ENCODE measurements at regions not wholly inside any gene's neighbourhood (a gene's known extent, or its start where the extent isn't known, plus 50 kb on each side); places are given as distances from the start of the nearest gene placed in this dataset.
"Not testable (repeated sequence)": the region's sequence is repeated elsewhere in the genome, so short reads cannot be mapped to it uniquely, and the experiment has no call there.

- Mint-ChIP-seq H3K36me3 (ENCODE audit: low read depth) (no peaks in the 10 kb centered on the region), H3K27ac (no peak overlapping the region), H3K9me3 (no peaks in the 10 kb centered on the region), H3K4me3 (no peak overlapping the region), H3K27me3 (no peaks in the 10 kb centered on the region), H3K4me1 (ENCODE audit: low read depth) (no peaks in the 10 kb centered on the region)
- intact Hi-C loops (cut with micrococcal nuclease): no loop called here
Measured at GRCh38 chr18:47387864-47388263, 136.4 kb upstream of the SKOR2 start.

- no peaks in the 10 kb centered on the region for H3K9me3 Mint-ChIP-seq
- no peaks in the 10 kb centered on the region for H3K4me1 Mint-ChIP-seq (ENCODE audit: low read depth)
- no peaks in the 10 kb centered on the region for H3K27me3 Mint-ChIP-seq
- no peaks in the 10 kb centered on the region for H3K36me3 Mint-ChIP-seq (ENCODE audit: low read depth)
- no peak overlapping the region for H3K27ac Mint-ChIP-seq
- no peak overlapping the region for H3K4me3 Mint-ChIP-seq
- intact Hi-C loops (cut with micrococcal nuclease): no loop called here
Measured at GRCh38 chr18:47383729-47384128, 132.3 kb upstream of the SKOR2 start.

GRCh38 chr18:47381975-47382570 is 130.6 kb upstream of the SKOR2 start:
- Mint-ChIP-seq H3K9me3 (no peaks in the 10 kb centered on the region), H3K36me3 (ENCODE audit: low read depth) (no peaks in the 10 kb centered on the region), H3K27me3 (no peaks in the 10 kb centered on the region), H3K4me1 (ENCODE audit: low read depth) (no peaks in the 10 kb centered on the region), H3K4me3 (no peak overlapping the region), H3K27ac (no peak overlapping the region)
- intact Hi-C loops (cut with micrococcal nuclease): no loop called here

DNA sequence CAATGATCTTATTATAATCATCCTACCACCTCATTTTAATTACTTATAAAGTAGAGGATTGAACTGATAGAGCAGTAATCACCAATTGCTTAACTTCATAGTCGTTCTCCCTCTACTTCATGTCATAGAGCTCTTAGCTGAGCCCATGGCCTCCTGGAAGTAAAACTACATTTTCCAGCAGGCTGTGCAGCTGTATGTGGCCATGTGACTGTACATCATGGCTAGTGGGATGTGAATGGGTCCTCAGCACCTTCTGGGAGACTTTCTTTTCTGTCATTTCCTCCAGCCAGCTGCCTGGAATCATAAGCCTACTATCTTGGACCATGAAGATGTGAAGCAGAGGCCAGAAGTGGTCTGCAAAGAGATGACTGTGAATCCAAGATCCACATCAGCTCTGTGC is 128.7 kb upstream of the SKOR2 start:
- no peaks in the 10 kb centered on the region for H3K9me3 Mint-ChIP-seq
- no peaks in the 10 kb centered on the region for H3K4me1 Mint-ChIP-seq (ENCODE audit: low read depth)
- no peaks in the 10 kb centered on the region for H3K36me3 Mint-ChIP-seq (ENCODE audit: low read depth)
- H3K4me3 Mint-ChIP-seq: no peak overlapping the region
- intact Hi-C loops (cut with micrococcal nuclease): no loop called here
- H3K27me3 Mint-ChIP-seq: no peaks in the 10 kb centered on the region
- H3K27ac Mint-ChIP-seq: no peak overlapping the region

GRCh38 chr18:47373465-47373864 is 122.0 kb upstream of the SKOR2 start:
- intact Hi-C loops (cut with micrococcal nuclease): no loop called here
- Mint-ChIP-seq H3K36me3 (ENCODE audit: low read depth) (no peaks in the 10 kb centered on the region), H3K27me3 (no peaks in the 10 kb centered on the region), H3K9me3 (peaks cover 11% of the 10 kb centered on the region), H3K4me1 (ENCODE audit: low read depth) (no peaks in the 10 kb centered on the region), H3K27ac (no peak overlapping the region), H3K4me3 (no peak overlapping the region)

DNA sequence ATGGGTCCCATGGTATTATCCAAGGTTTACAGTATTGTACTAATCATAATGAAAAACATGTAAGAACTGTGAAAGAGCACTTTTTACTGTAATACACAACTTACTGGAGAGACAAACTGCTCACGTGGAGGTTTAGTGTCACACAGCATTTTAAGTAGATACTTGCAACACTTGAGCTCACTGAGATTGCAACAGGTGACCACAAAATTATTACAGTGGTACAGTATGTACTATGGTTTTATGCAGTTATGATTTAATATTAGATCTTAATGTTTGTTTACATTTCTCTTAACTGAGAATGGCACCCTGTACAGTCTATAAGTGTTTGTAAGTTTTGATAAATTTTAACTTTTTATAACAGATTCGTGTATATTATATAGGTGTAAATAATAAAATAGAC is 118.6 kb upstream of the SKOR2 start:
- H3K27ac Mint-ChIP-seq: no peak overlapping the region
- intact Hi-C loops (cut with micrococcal nuclease): no loop called here
- H3K36me3 Mint-ChIP-seq (ENCODE audit: low read depth): no peaks in the 10 kb centered on the region
- no peak overlapping the region for H3K4me3 Mint-ChIP-seq
- H3K27me3 Mint-ChIP-seq: no peaks in the 10 kb centered on the region
- H3K9me3 Mint-ChIP-seq: peaks cover 32% of the 10 kb centered on the region
- no peaks in the 10 kb centered on the region for H3K4me1 Mint-ChIP-seq (ENCODE audit: low read depth)

DNA sequence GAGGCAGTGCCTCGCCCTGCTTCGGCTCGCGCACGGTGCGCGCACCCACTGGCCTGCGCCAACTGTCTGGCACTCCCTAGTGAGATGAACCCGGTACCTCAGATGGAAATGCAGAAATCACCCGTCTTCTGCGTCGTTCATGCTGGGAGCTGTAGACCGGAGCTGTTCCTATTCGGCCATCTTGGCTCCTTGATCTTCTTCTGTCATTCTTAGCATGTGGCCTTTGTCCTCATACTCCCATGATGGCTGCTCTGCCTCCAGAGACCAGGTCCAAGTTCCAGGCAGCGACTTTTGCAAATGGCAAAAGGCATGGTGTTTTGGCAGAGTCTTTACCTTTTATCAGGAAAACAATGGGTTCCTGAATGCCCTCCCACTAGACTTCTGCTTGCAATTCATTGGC is 102.6 kb upstream of the SKOR2 start:
- H3K4me1 Mint-ChIP-seq (ENCODE audit: low read depth); H3K36me3 Mint-ChIP-seq (ENCODE audit: low read depth); intact Hi-C loops (cut with micrococcal nuclease); H3K4me3 Mint-ChIP-seq; H3K27ac Mint-ChIP-seq; H3K27me3 Mint-ChIP-seq: not testable (repeated sequence)
- peaks cover 30% of the 10 kb centered on the region for H3K9me3 Mint-ChIP-seq

DNA sequence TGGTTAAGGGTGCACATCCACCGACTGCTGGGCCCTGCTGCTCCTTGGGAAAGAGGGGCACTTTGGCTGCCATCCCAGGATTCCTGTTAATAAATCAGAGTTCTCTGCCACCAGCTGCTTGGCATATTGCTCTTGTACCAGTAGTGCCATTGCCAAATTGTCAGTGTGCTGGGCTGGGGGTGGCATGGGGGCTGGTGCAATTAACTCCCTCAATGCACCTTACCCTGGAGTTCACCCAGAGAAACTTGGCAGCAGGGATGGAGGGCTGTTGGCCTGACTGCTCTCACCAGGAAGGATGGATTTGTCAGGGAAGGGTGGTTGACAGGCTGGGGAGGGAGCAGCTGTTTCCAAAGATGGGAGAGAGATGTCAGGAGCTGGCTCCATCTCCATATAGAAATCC is 94.6 kb upstream of the SKOR2 start:
- intact Hi-C loops (cut with micrococcal nuclease): no loop called here
- Mint-ChIP-seq H3K4me1 (ENCODE audit: low read depth) (no peaks in the 10 kb centered on the region), H3K4me3 (no peak overlapping the region)

GRCh38 chr18:47345291-47345690 is 93.8 kb upstream of the SKOR2 start:
- no peaks in the 10 kb centered on the region for H3K27me3 Mint-ChIP-seq

More for the DNA sequence above, 94.6 kb upstream of the SKOR2 start:
- Mint-ChIP-seq H3K27ac (no peak overlapping the region), H3K9me3 (no peaks in the 10 kb centered on the region), H3K36me3 (ENCODE audit: low read depth) (no peaks in the 10 kb centered on the region), H3K27me3 (no peaks in the 10 kb centered on the region)

DNA sequence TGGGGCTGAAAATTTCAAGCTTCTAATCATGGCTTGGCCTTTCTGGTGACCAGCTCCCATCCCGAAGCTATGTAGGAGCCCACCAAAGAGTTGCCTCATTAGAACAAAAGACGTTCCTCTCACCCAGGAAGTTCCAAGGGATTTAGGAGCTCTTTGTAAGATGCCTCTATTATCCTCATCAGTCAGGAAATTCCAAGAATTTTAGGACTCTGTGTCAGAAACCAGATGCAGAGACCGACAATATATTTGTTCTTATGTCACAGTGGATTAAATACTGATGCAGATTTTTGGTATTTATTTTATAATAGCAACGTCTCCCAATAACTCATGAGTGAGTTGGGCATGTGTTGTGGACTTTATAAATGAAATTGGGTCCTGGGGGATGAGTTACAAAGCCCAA is 91.8 kb upstream of the SKOR2 start:
- Mint-ChIP-seq H3K4me1 (ENCODE audit: low read depth) (no peaks in the 10 kb centered on the region), H3K4me3 (no peak overlapping the region), H3K36me3 (ENCODE audit: low read depth) (no peaks in the 10 kb centered on the region), H3K27me3 (no peaks in the 10 kb centered on the region), H3K27ac (no peak overlapping the region), H3K9me3 (no peaks in the 10 kb centered on the region)
- intact Hi-C loops (cut with micrococcal nuclease): no loop called here

More at GRCh38 chr18:47345291-47345690, 93.8 kb upstream of the SKOR2 start:
- no peaks in the 10 kb centered on the region for H3K4me1 Mint-ChIP-seq (ENCODE audit: low read depth)
- no peaks in the 10 kb centered on the region for H3K36me3 Mint-ChIP-seq (ENCODE audit: low read depth)
- intact Hi-C loops (cut with micrococcal nuclease): no loop called here
- H3K27ac Mint-ChIP-seq: no peak overlapping the region
- no peak overlapping the region for H3K4me3 Mint-ChIP-seq
- no peaks in the 10 kb centered on the region for H3K9me3 Mint-ChIP-seq

DNA sequence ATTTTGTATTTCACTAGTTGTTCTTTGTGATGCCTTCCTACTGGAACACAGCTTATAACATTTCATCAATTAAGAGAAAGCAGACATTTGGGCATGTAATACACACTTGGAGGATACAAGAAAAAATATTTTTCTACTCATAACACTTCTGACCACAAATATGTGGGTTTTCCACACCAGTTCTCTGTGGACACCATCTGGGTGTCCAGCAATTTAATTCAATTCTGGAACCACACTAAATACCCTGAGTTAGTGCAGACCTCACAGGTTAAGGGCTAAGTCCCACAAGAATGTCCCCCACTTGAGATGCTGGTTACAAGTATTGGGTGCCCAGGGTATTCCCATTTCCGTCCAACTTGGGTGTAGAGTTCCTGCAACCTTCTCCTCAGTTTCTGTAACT is 91.1 kb upstream of the SKOR2 start:
- Mint-ChIP-seq H3K4me1 (ENCODE audit: low read depth) (no peaks in the 10 kb centered on the region), H3K4me3 (no peak overlapping the region), H3K27ac (no peak overlapping the region), H3K9me3 (no peaks in the 10 kb centered on the region), H3K36me3 (ENCODE audit: low read depth) (no peaks in the 10 kb centered on the region), H3K27me3 (no peaks in the 10 kb centered on the region)
- intact Hi-C loops (cut with micrococcal nuclease): no loop called here

GRCh38 chr18:47341678-47342077 is 90.2 kb upstream of the SKOR2 start:
- Mint-ChIP-seq H3K36me3 (ENCODE audit: low read depth) (no peaks in the 10 kb centered on the region), H3K4me1 (ENCODE audit: low read depth) (no peaks in the 10 kb centered on the region), H3K27ac (no peak overlapping the region), H3K27me3 (no peaks in the 10 kb centered on the region), H3K9me3 (no peaks in the 10 kb centered on the region), H3K4me3 (no peak overlapping the region)
- intact Hi-C loops (cut with micrococcal nuclease): no loop called here

- Mint-ChIP-seq H3K27ac (no peak overlapping the region), H3K4me3 (no peak overlapping the region), H3K9me3 (no peaks in the 10 kb centered on the region), H3K4me1 (ENCODE audit: low read depth) (no peaks in the 10 kb centered on the region), H3K36me3 (ENCODE audit: low read depth) (no peaks in the 10 kb centered on the region), H3K27me3 (no peaks in the 10 kb centered on the region)
- intact Hi-C loops (cut with micrococcal nuclease): no loop called here
Measured at GRCh38 chr18:47334966-47335365, 83.5 kb upstream of the SKOR2 start.

GRCh38 chr18:47333926-47334635 is 82.6 kb upstream of the SKOR2 start:
- H3K9me3 Mint-ChIP-seq: no peaks in the 10 kb centered on the region
- H3K4me3 Mint-ChIP-seq: no peak overlapping the region
- no peaks in the 10 kb centered on the region for H3K27me3 Mint-ChIP-seq
- H3K4me1 Mint-ChIP-seq (ENCODE audit: low read depth): no peaks in the 10 kb centered on the region
- no peak overlapping the region for H3K27ac Mint-ChIP-seq
- intact Hi-C loops (cut with micrococcal nuclease): no loop called here
- H3K36me3 Mint-ChIP-seq (ENCODE audit: low read depth): no peaks in the 10 kb centered on the region

DNA sequence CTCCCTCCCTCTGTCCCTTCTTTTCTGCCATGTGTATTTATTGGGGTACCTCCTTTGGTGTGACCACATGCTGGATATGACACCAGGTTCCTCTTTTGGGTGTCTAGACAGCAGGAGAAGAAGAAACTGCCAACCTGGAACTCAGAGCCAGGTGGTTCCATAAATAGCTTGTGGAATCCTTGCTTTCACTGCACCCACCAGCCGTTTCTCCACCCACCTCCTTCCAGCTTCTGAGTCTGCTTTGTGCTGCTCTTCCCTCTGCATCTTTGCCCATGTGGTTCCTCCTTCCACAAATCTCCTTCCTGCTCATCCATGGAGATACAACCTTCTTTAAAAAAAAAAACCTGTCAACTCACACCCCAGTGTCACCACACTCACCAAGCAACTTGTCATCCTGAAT is 80.2 kb upstream of the SKOR2 start:
- intact Hi-C loops (cut with micrococcal nuclease): no loop called here
- no peaks in the 10 kb centered on the region for H3K36me3 Mint-ChIP-seq (ENCODE audit: low read depth)
- H3K9me3 Mint-ChIP-seq: no peaks in the 10 kb centered on the region
- no peaks in the 10 kb centered on the region for H3K27me3 Mint-ChIP-seq
- H3K4me3 Mint-ChIP-seq: no peak overlapping the region
- H3K27ac Mint-ChIP-seq: no peak overlapping the region
- no peaks in the 10 kb centered on the region for H3K4me1 Mint-ChIP-seq (ENCODE audit: low read depth)
